Putamen (tissue), 1 donor: ENCODE measurements at regions not wholly inside any gene's neighbourhood (a gene's known extent, or its start where the extent isn't known, plus 50 kb on each side); places are given as distances from the start of the nearest gene placed in this dataset.
"Not testable (repeated sequence)": the region's sequence is repeated elsewhere in the genome, so short reads cannot be mapped to it uniquely, and the experiment has no call there.

Experiments used
- DNase-seq: peaks from one replicate; pipeline ENCODE4 v3.0.0-alpha.2; 2016; ENCODE audit warnings: low spot score

DNA sequence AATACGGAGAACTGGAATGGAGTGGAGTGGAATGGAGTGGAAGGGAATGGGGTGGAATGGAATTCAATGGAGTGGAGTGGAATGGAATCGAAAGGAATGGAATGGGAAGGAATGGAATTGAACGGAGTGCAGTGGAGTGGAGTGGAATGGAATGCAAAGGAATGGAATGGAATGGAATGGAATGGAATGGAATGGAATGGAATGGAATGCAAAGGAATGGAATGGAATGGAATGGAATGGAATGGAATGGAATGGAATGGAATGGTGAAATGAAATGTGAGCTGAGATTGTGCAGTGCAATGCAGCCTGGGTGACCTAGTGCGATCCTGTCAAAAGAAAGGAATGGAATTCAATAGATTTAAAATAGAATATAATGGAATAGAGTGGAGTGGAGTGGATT, 357.3 kb upstream of the WSB1 start:
- not testable (repeated sequence) for DNase-seq

- DNase-seq: not testable (repeated sequence)
Observed at GRCh38 chr17:26937750-26938322, 356.1 kb upstream of the WSB1 start.

GRCh38 chr17:26939755-26940154, 354.2 kb upstream of the WSB1 start:
- not testable (repeated sequence) for DNase-seq

DNA sequence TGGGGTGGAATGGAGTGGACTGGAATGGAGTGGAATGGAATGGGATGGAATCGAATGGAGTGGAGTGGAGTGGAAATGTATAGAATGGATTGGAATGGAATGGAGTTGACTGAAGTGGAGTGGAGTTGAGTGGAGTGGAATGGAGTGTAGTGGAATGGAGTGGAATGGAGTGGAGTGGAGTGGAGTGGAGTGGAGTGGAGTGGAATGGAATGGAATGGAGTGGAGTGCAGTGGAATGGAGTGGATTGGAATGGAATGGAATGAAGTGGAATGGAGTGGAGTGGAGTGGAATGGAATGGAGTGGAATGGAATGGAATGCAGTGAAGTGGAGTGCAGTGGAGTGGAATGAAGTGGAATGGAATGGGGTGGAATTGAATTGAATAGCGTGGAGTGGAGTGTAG, 353.3 kb upstream of the WSB1 start:
- not testable (repeated sequence) for DNase-seq

DNA sequence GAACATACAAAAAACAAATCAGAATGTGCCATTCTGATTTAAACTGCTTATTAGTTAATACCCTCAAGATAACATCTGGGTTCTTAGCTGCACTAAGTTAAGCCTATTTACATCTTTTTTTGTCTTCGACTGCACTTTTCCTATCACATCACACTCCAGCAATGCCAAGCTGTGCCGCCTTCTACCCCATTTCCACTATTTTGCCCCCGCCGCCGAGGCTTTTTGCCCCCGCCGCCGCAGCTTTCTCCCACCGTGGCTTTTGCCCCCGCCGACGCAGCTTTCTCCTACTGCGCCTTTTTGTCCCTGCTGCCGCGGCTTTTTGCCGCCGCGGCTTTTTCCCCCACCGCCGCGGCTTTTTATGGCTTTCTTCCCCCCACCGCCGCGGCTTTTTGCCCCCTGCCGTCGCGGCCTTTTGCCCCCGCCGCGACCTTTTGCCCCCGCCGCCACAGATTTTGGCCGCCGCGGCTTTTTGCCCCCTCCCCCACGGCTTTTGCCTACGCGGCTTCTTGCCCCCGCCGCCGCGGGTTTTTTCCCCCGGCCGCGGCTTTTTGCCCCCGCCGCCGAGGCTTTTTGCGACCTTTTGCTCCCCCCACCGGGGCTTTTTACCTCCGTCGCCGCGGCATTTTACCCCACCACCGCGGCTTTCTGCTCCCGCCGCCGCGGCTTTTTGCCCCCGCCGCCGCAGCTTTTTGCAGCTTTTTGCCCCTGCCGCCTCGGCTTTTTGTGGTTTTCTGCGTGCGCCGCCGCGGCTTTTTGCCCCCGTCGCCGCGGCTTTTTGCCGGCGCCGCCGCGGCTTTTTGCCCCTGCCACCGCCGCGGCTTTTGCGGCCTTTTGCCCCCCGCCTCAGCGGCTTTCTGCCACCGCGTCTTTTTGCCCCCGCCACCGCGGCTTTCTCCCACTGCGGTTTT, 331.4 kb upstream of the WSB1 start:
- DNase-seq: no peak

GRCh38 chr17:26963163-26963503, 330.8 kb upstream of the WSB1 start:
- DNase-seq: no peak

DNA sequence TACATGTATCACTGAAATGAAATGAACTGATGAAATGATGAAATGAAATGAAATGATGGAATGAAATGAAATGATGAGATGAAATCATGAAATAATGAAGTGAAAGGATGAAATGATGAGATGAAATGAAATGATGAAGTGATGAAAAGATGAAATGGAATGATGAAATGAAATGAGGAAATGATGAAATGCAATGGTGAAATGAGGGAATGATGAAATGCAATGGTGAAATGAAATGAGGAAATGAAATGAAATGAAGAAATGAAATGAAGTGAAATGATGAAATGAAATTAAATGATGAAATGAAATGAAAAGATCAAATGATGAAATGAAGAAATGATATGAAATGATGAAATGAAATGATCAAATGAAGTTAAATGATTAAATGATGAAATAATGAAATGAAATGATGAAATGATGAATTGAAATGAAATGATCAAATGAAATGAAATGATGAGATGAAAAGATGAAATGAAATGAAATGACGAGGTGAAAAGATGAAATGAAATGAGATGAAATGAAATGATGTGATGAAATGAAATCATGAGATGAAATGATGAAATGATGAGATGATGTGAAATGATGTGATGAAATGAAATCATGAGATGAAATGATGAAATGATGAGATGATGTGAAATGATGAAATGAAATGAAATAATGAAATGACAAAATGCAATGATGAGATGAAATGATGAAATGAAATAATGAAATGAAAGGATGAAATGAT, 327.9 kb upstream of the WSB1 start:
- DNase-seq: not testable (repeated sequence)

GRCh38 chr17:26966625-26967179, 327.2 kb upstream of the WSB1 start:
- DNase-seq: not testable (repeated sequence)

GRCh38 chr17:26981845-26982425, 312.0 kb upstream of the WSB1 start:
- not testable (repeated sequence) for DNase-seq

- not testable (repeated sequence) for DNase-seq
Observed at GRCh38 chr17:26982563-26982962, 311.4 kb upstream of the WSB1 start.

DNA sequence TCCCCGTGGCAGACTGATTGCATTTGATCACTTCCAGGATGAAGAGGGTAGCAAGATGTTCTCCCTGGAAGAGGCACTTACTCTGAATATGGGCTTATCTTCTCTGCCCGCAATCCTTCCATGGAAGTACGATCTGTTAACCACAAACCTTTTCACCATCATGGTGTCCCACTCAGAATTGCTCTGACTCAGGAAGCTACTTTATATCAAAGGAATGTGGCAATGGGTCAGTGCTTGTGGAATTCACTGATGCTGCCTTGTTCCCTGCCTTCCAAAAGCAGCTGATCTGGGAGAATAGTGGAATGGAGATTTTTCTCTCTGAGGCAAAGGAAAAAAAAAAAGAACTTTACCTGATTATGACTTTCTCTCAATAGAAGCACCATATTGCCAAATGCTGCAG, 306.1 kb upstream of the WSB1 start:
- DNase-seq: not testable (repeated sequence)

- DNase-seq: not testable (repeated sequence)
Observed at GRCh38 chr17:26994648-26995047, 299.3 kb upstream of the WSB1 start.

GRCh38 chr17:26996146-26996916, 297.6 kb upstream of the WSB1 start:
- not testable (repeated sequence) for DNase-seq

- DNase-seq: not testable (repeated sequence)
Observed at GRCh38 chr17:27007734-27008531, 286.0 kb upstream of the WSB1 start.

DNA sequence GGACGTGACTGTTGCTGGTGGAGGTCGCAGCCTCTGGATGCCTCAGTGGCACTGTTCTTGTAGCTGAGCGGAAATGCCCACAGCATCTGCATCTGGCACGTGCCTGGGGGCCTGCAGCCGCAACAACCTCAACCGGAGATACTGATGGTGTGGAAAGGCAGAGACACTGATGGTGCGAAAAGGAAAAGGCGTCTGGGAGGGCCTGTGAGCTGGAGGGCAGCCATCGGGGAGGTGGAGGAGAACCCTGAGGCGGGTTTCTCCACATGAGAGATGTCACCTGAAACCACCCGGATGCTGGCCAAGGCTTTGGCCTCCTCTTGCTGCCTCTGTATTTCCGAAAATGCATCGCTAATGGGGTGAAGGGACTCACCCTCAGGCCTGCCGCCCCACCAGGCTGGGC, 284.8 kb upstream of the WSB1 start:
- no peak for DNase-seq

DNA sequence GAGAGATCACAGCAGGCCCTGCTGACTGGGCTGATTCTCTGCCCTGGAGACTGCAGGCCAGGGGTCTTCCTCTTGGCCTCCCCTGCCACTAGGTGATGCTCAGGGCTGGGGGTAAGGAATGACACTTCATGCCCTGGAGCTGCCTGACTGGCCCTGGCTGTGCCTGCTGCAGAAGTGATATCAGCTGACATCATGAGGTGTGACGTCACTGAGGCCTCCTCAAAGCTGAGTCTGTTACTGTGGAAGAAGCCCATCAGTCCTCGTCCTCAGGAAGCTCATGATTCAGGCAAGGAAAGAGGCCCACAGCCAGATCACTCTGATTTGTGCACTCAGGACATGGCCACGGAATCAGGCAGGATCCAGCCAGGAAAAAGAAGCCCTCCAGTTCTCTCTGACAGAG, 283.8 kb upstream of the WSB1 start:
- not testable (repeated sequence) for DNase-seq

GRCh38 chr17:27030552-27030951, 263.4 kb upstream of the WSB1 start:
- not testable (repeated sequence) for DNase-seq

GRCh38 chr17:27038676-27039075, 255.2 kb upstream of the WSB1 start:
- no peak for DNase-seq

GRCh38 chr17:27045039-27045438, 248.9 kb upstream of the WSB1 start:
- not testable (repeated sequence) for DNase-seq

DNA sequence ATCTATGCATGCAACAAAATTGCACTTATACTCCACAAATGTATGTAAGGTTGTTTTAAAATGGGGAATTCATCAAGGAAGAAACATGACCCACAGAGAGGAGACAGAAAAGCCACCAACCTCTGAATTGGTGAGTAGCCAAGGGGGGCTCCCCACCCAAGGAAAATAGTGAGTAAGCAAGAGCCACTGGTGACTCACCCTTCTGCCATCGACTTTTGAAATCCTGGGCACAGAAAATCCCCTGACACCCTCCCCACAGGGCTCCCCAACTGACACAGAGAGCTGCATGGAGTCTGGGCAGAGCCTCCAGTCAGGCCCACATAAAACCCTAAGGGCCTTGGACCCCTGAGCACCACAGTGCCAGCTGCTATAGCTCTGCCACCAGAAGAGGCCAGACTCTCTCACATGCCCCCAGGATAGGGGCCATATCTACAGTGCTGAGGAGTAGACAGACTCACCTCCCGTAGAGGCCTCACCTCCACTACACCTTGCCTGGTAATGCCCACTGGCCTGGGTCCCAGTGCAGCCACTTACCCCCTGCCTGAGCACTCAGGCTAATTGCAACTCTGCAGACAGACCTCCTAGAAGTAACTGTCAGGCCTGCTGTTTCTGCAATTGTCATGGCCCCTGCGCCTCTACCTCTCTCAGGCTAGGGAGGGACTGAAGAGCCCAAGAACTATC, 244.7 kb upstream of the WSB1 start:
- DNase-seq: no peak
